CD14-positive monocyte (primary cell): ENCODE measurements at regions not wholly inside any gene's neighbourhood (a gene's known extent, or its start where the extent isn't known, plus 50 kb on each side); places are given as distances from the start of the nearest gene placed in this dataset.

ENCODE experiments used
- DNase-seq, 3 donors: peaks; one replicate each; pipeline ENCODE4 v3.0.0-alpha.2; 2011 to 2022
- H2AFZ ChIP-seq: 2 replicates; pipeline ENCODE4 v1.6.0; 2012; ENCODE audit warnings: mild to moderate bottlenecking, low read depth, low read length, inconsistent platforms; ENCODE audit not compliant: insufficient read depth, poor library complexity, severe bottlenecking
- H3K27ac ChIP-seq, 2 donors: 1 replicate in 1 of 2; 2 replicates in 1 of 2; pipeline ENCODE4 v1.5.1; 2012 to 2013; ENCODE audit warnings: low read length in 2 of 2, control low read depth in 1 of 2, inconsistent platforms in 1 of 2, low read depth in 1 of 2, mild to moderate bottlenecking in 1 of 2
- H3K27me3 ChIP-seq, 2 donors: one replicate each; pipeline versions ENCODE4 v1.6.0 to v1.6.1; 2011 to 2013; ENCODE audit warnings: low read length in 2 of 2; ENCODE audit not compliant: control insufficient read depth in 2 of 2, insufficient read depth in 2 of 2
- H3K36me3 ChIP-seq, 2 donors: replicated peaks in 1 of 2; 1 replicate in 1 of 2; 2 replicates in 1 of 2; pipeline versions ENCODE4 v1.5.1 to v1.6.1; 2012 to 2013; ENCODE audit warnings: low read length in 2 of 2, control low read depth in 1 of 2, inconsistent platforms in 1 of 2, mild to moderate bottlenecking in 1 of 2; ENCODE audit not compliant: insufficient read depth in 2 of 2, control insufficient read depth in 1 of 2
- H3K4me1 ChIP-seq, 2 donors: 1 replicate in 1 of 2; 2 replicates in 1 of 2; pipeline versions ENCODE4 v1.5.1 to v1.6.1; 2012 to 2013; ENCODE audit warnings: low read length in 2 of 2, control low read depth in 1 of 2, inconsistent platforms in 1 of 2, mild to moderate bottlenecking in 1 of 2, moderate library complexity in 1 of 2; ENCODE audit not compliant: insufficient read depth in 2 of 2, control insufficient read depth in 1 of 2
- H3K4me2 ChIP-seq: replicated peaks from 2 replicates; pipeline ENCODE3; 2012; ENCODE audit warnings: low read length, moderate library complexity, mild to moderate bottlenecking; ENCODE audit not compliant: poor library complexity, severe bottlenecking; ENCODE audit errors: extremely low read depth
- H3K4me3 ChIP-seq, 3 experiments: fragments of 200-600 bp in 1 of 3; sonication (generic) in 1 of 3; replicated peaks in 1 of 3; 1 replicate in 2 of 3; 2 replicates in 1 of 3; pipeline ENCODE4 v1.5.1; 2011 to 2013; ENCODE audit warnings: low read length in 3 of 3, mild to moderate bottlenecking in 3 of 3, control low read depth in 2 of 3, low read depth in 2 of 3, inconsistent platforms in 1 of 3, moderate library complexity in 1 of 3
- H3K79me2 ChIP-seq: 2 replicates; pipeline ENCODE4 v1.6.0; 2012; ENCODE audit warnings: mild to moderate bottlenecking, control low read depth, inconsistent platforms, low read length, moderate library complexity; ENCODE audit not compliant: insufficient read depth
- H3K9ac ChIP-seq: 2 replicates; pipeline ENCODE4 v1.6.0; 2017; ENCODE audit warnings: low read length, mild to moderate bottlenecking; ENCODE audit not compliant: insufficient read depth, poor library complexity, severe bottlenecking
- H3K9me3 ChIP-seq, 2 donors: replicated peaks in 1 of 2; 1 replicate in 1 of 2; 2 replicates in 1 of 2; pipeline versions ENCODE4 v1.5.1 to v1.6.1; 2012 to 2013; ENCODE audit warnings: low read length in 2 of 2, control low read depth in 1 of 2; ENCODE audit not compliant: control insufficient read depth in 1 of 2, insufficient read depth in 1 of 2
- H4K20me1 ChIP-seq: 2 replicates; pipeline ENCODE4 v1.6.0; 2012; ENCODE audit warnings: mild to moderate bottlenecking, low read length, control low read depth, moderate library complexity; ENCODE audit not compliant: insufficient read depth
- H3K27ac Mint-ChIP-seq, 7 donors: one replicate each; pipeline ENCODE4 v1.8.0; 2020; ENCODE audit warnings: mild to moderate bottlenecking in 7 of 7, mixed read lengths in 7 of 7, moderate library complexity in 6 of 7, inconsistent platforms in 2 of 7
- H3K27me3 Mint-ChIP-seq, 3 donors: one replicate each; pipeline ENCODE4 v1.8.0; 2021 to 2022; ENCODE audit warnings: low read depth in 3 of 3, mild to moderate bottlenecking in 3 of 3, mixed read lengths in 3 of 3, moderate library complexity in 3 of 3, inconsistent platforms in 1 of 3
- H3K36me3 Mint-ChIP-seq, 2 donors: one replicate each; pipeline ENCODE4 v1.8.0; 2020; ENCODE audit warnings: mixed read lengths in 2 of 2, inconsistent platforms in 1 of 2, mild to moderate bottlenecking in 1 of 2
- H3K4me1 Mint-ChIP-seq: one replicate; pipeline ENCODE4 v1.8.0; 2020; ENCODE audit warnings: mild to moderate bottlenecking, mixed read lengths
- H3K4me3 Mint-ChIP-seq, 2 donors: one replicate each; pipeline ENCODE4 v1.8.0; 2020; ENCODE audit warnings: mild to moderate bottlenecking in 2 of 2, mixed read lengths in 2 of 2, moderate library complexity in 1 of 2
- H3K9me3 Mint-ChIP-seq, 7 donors: one replicate each; pipeline ENCODE4 v1.8.0; 2020 to 2022; ENCODE audit warnings: mixed read lengths in 7 of 7, mild to moderate bottlenecking in 6 of 7, moderate library complexity in 6 of 7, inconsistent platforms in 2 of 7
- WGBS: methylation state at CpG from one replicate; pipeline ENCODE4 v1.1.5; 2013; ENCODE audit warnings: missing lambda C conversion rate; ENCODE audit not compliant: insufficient coverage; 5-methylcytosine and 5-hydroxymethylcytosine counted together
- intact Hi-C, 2 donors: fragments of 100-400 bp; cut with micrococcal nuclease; formaldehyde crosslinking; loops; one replicate each; pipeline versions ENCODE4 v1.15.0 to v1.15.1; 2023
- TF ChIP-seq, protein P1 (sequence below): fragments of 200-600 bp; IDR thresholded peaks from one replicate; pipeline ENCODE4 v1.8.0; 2022; ENCODE audit warnings: antibody characterized with exemption, mild to moderate bottlenecking

DNA sequence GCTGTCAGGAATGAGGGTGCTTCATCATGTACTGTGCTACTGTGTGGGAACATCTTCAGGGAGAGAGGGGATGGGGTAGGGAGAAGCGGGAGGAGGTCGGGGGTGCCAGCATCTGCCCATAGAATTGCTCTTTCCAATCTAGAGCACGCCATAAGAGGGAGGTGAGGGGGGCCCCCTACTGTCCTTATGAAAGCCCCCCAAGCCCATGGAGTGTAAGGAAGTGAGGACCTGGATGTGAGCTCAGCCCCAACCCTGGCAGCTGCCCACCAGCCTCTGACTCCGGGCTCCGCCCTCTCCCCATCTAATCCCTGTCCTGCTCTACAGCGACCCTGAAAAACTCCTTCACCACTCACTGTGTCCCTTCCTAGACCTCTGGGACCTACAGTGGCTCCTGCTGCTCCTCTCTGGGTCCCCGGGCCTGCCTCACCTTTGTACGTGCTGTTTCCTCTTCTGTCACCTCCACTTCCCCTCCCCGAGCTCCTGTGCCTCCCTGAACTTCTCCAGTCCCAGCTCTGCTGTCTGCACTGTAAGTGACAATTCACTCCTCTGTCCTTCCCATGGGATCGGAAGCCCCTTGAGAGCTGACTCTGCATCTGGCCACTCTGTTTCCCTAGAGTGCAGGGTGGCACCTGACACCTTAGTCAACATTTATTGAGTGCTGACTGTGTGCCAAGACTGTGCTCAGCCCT is 269.4 kb downstream of the PTPRU start:
- no peak overlapping the region for H3K9ac ChIP-seq
- no peaks in the 10 kb centered on the region for H4K20me1 ChIP-seq
- intact Hi-C loops = no loop called here
- no peaks in the 10 kb centered on the region for H3K36me3 ChIP-seq
- H3K27ac Mint-ChIP-seq = peak overlapping the region in 1 of 7 donors; percentile 37
- H3K4me3 ChIP-seq = no peak overlapping the region
- H3K4me1 ChIP-seq = no peaks in the 10 kb centered on the region
- no peaks in the 10 kb centered on the region for H3K79me2 ChIP-seq
- H3K9me3 ChIP-seq = no peaks in the 10 kb centered on the region
- H3K4me1 Mint-ChIP-seq = no peaks in the 10 kb centered on the region
- TF ChIP-seq, protein P1, sequence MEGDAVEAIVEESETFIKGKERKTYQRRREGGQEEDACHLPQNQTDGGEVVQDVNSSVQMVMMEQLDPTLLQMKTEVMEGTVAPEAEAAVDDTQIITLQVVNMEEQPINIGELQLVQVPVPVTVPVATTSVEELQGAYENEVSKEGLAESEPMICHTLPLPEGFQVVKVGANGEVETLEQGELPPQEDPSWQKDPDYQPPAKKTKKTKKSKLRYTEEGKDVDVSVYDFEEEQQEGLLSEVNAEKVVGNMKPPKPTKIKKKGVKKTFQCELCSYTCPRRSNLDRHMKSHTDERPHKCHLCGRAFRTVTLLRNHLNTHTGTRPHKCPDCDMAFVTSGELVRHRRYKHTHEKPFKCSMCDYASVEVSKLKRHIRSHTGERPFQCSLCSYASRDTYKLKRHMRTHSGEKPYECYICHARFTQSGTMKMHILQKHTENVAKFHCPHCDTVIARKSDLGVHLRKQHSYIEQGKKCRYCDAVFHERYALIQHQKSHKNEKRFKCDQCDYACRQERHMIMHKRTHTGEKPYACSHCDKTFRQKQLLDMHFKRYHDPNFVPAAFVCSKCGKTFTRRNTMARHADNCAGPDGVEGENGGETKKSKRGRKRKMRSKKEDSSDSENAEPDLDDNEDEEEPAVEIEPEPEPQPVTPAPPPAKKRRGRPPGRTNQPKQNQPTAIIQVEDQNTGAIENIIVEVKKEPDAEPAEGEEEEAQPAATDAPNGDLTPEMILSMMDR = no peak
- H3K27me3 ChIP-seq = no peaks in the 10 kb centered on the region
- no peak overlapping the region for H2AFZ ChIP-seq
- H3K27me3 Mint-ChIP-seq = peaks cover 7 to 19% (median 10%) of the 10 kb centered on the region in 3 donors
- no peak overlapping the region for H3K27ac ChIP-seq
- H3K36me3 Mint-ChIP-seq = no peaks in the 10 kb centered on the region
- H3K4me2 ChIP-seq = no peak overlapping the region
- DNase-seq = no peak
- H3K9me3 Mint-ChIP-seq = no peaks in the 10 kb centered on the region
- WGBS = 65% methylated on average over 7 of the region's 10 CpGs
- no peak overlapping the region for H3K4me3 Mint-ChIP-seq

DNA sequence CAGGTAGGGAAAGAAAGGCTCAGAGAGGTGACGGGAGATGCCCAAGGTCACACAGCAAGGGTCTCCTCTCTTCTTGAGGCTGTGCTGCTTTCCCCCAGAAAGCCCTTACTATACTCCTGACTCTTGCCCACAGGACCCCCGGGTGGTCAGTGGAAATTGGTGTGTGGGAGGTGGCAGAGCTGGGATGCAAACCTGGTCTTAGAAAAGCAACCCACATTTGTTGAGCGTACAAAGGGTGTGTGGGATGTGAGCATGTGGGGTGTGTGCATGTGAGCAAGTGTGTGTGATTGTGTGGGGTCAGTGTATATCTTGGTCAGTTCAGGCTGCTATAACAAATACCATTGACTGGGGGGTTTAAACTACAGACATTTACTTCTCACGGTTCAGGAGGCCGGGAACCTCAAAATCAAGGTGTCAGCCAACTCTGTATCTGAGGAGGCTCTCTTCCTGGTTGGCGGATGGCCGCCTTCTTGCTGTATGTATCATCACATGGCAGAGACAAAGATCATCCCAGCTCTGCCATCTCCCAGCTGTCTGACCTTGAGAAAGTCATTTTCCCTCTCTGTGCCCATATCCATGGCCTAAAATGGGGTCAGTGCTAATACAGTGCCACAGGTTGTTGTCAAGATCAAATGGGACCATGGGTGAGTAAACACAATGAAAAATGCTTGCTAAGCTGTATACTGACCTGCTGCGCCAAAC is 268.5 kb downstream of the PTPRU start:
- TF ChIP-seq, protein P1 = no peak
- Mint-ChIP-seq H3K4me3 (no peak overlapping the region), H3K9me3 (no peaks in the 10 kb centered on the region), H3K27ac (no peak overlapping the region), H3K4me1 (no peaks in the 10 kb centered on the region), H3K27me3 (peaks cover 7 to 15% (median 10%) of the 10 kb centered on the region in 3 donors), H3K36me3 (no peaks in the 10 kb centered on the region)
- H3K36me3 ChIP-seq = no peaks in the 10 kb centered on the region
- no peaks in the 10 kb centered on the region for H3K79me2 ChIP-seq
- H3K4me2 ChIP-seq = no peak overlapping the region
- H3K27me3 ChIP-seq = no peaks in the 10 kb centered on the region
- 100% methylated on average over 5 of the region's 8 CpGs for WGBS
- no peaks in the 10 kb centered on the region for H3K4me1 ChIP-seq
- intact Hi-C loops = no loop called here
- H3K9ac ChIP-seq = no peak overlapping the region
- no peaks in the 10 kb centered on the region for H4K20me1 ChIP-seq
- no peak overlapping the region for H3K4me3 ChIP-seq
- H3K27ac ChIP-seq = no peak overlapping the region
- H3K9me3 ChIP-seq = no peaks in the 10 kb centered on the region
- DNase-seq = no peak
- no peak overlapping the region for H2AFZ ChIP-seq
